ENCODE measurements at regions not wholly inside any gene's neighbourhood (a gene's known extent, or its start where the extent isn't known, plus 50 kb on each side); places are given as distances from the start of the nearest gene placed in this dataset.

GRCh38 chr11:27213232-27213660 is 149.8 kb downstream of the CCDC34 start:
- no peak for DNase-seq

DNA sequence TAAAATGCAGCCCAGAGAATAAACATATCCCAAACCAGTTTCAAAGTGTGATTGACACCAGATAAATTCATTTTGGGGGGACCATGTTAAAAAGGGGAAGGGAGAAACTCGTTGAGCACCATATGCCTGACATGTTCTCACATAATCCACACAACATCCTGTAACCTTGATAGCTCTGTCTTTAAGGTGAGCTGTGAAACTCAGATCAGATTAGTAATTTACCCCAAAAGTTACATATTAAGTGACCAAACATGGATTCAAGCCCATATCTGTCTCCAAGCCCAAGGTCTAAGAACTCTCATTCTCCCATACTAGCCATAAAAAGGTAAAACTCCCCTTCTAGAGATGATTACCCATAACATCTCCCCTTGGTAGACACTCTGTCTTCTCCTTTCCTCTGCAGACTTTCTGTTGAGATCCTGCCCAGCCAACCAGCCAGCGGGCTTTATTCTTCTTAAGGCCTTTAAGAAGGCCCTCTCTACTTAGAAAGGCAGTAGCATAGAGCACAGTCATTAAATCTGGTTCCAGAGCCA is 150.7 kb downstream of the CCDC34 start:
- no peak for DNase-seq

DNA sequence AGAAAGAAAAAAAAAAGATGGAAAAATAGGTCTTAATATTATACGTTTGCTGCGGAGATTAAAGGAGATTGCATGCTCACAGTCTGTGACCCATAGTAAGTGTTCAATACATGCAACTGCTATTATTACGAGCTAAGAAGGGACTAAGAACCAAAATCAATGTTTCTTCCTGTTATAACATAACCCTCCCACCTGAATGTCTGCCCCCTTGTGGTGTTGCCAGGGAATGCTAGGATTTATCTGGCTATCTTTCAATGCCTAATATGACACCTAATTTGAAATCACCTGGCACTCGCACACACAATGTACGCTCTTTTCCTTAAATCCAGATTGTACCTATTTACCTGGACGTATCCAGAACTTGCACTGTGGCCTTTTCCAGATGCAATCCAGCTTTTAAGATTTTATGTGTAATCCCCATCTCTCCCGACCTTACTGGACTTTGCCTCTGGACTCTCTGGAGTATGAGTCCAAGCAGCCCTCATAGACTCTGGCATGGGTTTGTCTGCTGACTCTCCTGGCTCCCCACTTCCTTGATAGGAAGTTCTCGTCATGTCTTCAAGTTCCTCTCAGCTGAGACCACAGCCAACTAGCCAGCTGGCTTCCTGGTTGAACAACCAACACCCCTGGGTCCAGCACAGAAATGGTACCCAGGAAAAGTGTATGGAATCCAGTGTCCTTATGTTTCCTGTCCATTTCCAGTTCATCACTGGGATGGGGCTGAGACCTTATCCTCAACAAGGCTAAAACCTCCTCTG is 151.5 kb downstream of the CCDC34 start:
- no peak for DNase-seq

DNA sequence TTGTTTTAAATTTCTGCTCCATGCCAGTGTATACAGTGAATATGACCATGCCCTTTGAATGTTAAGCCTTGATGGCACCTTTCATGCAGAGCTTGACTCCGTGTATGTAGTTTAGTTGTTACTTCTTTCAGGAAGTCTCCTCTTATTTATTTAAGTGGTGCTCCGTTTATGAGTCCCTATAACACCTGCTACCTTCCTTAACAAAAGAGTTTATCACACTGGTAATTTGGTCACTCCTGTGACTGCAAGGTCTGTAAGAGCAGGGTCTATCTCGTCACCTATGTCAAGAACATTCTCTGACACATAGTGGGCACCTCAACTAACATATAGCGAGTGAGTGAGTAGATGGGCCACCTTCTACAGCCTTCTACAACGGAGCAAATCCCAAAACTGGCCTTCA is 152.5 kb downstream of the CCDC34 start:
- DNase-seq = peak; percentile 42

- peak; percentile 92 for DNase-seq
Measured at GRCh38 chr11:27209562-27210005, 153.4 kb downstream of the CCDC34 start.

DNA sequence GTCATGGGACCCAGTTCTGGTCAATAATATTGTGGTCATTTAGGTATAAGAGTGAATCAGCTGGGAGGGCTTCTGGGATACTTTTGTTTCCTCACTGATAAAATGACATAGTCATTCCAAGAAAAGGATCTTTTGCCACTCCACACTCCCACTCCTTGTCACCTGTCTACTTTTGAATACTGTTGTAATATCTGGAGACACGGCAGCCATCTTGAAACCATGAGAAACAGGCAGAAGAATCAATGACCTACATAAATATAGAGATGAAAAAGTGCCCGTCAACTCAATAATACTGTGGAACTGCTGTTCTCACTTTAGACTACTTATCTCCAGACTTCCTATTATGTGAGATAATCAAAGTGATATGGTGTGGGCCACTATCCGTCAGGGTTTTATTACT is 154.2 kb downstream of the CCDC34 start:
- DNase-seq = no peak

DNA sequence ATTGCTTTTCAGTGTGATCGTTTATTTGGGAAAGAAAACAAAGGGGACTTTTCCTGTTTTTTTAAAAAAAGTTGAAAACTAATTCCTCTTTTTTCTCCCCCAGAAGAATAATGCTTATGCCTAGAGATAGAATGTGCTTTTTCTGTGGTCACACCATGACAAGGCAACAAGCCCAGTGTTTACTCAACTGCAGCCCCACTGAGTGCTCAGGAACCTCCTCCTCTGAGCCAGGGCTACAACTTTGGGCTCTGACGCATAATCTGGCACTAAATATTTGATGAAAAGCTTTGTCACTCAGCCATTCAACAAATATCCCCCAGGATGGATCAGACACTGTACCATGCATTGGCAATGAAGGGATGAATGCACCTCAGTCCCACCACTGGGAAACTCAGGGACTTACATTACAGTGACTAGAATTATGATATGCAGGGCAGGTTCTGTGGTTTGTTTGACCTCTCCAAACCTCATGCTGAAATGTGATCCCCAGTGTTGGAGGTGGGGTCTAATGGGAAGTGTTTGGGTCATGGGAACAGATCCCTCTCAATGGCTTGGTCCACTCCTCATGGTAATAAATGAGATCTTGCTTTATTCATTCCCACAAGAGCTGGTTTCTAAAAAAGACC is 155.9 kb downstream of the CCDC34 start:
- DNase-seq = no peak

- DNase-seq = no peak
Measured at GRCh38 chr11:27205779-27206570, 157.0 kb downstream of the CCDC34 start.

GRCh38 chr11:27205250-27205649 is 157.8 kb downstream of the CCDC34 start:
- no peak for DNase-seq

DNA sequence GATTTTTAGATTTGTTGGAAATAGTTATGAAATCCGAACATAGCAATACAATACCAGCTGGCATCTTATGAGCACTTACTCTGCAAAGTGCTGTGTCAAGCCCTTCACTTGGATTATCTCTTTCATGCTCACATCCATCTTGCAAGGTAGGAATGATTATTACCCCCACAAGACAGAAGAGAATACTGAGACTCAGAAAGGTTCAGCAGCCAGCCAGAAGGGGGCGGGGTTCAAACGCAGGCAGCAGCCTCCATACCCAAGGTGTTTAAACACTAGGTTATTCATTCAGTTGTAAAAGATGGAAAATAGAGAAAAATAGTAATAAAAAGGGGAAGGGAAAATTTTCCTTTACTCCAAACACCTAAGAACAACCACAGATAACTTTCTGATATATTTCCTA is 158.5 kb downstream of the CCDC34 start:
- DNase-seq = no peak

DNA sequence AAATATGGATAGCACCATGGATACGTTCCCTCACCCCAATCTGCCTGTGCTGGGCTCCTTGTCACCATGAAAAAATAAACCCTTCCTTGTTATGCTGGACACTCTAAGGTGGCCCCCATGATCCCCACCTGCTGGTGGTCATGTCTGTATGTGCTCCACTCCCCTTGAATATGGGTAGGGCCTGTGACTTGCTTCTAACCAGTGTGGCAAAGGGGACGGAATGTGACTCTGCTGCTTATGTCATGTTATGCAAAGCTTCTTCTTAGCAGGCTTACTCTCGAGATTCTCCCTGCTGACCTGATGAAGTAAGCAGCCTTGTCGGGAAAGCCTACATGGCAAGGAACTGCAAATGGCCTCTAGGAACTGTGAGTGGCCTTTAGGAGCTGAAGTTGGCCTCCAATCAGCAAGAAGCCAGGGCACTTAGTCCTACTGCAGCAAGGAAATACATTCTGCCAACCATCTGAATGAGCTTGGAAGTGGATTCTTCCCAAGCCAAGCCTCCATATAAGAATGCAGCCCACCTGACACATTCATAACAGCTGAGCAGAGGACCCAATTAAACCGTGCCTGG is 159.9 kb downstream of the CCDC34 start:
- DNase-seq = no peak

DNA sequence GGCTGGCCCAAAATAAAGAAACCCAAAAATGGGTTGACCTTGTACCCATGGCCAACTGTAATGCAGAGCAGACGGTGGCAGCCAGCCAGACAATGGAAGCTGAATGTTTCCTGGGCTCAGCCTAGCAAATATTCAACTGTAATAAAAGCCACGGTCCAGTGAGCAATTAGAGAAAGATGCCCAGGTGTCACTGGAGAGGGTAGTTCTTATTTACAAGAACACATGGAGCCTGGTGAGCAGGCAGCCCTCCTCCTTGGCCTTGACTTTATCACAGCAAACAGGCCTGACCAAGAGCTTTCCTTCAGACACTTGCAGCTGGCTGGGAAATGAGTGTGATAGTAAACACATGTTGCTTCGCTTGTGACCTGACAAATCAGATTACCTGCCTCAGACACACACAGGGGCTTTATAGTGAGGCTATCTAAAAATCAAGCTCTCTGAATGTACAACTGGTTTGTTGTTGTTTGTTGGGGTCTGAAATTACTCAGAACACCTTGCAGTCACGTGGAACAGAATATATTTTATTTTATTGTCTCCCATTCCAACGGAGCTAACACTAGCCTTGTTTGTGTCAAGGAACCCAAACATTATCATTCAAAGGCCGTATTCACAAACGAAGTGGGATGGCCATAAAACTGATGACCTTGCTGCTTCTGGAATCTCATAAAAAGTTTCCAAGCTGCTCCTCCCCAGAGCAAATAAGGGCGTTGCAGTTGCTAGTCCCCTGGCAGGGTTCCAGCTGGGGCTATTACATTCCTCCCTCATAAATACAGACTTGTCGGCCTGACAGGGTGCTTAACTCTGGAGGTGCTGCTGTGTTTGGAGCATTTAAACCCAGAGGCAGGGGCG is 161.1 kb downstream of the BBOX1 start:
- DNase-seq = peak; percentile 66

DNA sequence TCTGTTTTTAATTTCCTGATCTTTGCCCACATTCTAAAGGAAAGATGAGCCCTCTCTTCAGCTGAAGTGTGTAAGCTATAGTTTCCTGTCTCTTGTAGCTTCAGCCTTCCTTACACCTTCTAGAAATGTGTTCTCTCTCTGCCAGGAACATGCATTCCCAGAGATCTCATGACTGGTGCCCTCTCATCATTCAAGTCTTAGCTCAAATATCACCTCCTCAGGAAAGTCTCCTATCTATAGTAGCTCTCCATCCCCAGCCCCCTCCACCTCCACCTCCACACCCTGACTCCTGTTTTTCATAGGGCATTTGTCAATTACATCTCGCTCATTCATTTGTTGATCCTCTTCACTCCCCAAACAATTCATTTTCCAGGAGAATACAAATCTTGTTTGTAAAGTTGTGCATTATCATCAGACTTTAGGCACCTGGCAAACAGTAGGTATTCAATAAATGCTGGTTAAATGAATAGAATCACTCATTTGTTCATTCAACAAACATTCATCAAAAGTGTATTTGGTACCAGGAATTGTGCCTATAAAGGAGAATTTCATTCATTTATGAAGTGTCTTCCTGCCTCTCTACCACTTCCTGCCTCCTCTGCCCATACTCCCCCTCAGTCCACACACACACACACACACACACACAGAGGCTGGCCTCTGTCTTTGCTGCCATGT is 160.3 kb downstream of the BBOX1 start:
- DNase-seq = no peak

GRCh38 chr11:27196203-27196897 is 155.7 kb downstream of the BBOX1 start:
- no peak for DNase-seq

GRCh38 chr11:27195837-27196202 is 155.2 kb downstream of the BBOX1 start:
- no peak for DNase-seq

GRCh38 chr11:27194976-27195375 is 154.4 kb downstream of the BBOX1 start:
- DNase-seq = no peak

GRCh38 chr11:27193434-27194225 is 153.0 kb downstream of the BBOX1 start:
- no peak for DNase-seq

DNA sequence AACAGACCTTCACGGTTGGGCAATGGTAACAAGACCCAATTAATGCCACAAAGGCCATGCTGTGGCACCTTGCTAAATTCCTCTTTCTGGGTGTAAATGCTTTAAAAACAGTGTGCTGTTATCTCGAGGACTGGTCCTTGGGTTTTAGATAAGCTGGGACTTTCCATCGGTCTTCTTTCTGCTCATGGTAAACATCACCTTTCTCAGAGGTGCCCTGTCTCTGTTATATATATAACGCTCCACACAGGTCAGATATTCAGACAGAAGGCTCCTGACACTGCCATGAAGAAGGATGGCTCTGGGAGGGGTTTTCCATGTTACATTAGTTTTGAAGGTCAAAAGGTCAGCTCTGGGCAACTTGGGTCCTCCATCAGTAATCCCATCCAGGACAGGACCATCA is 151.6 kb downstream of the BBOX1 start:
- DNase-seq = no peak

- DNase-seq = no peak
Measured at GRCh38 chr11:27191639-27192038, 151.0 kb downstream of the BBOX1 start.

GRCh38 chr11:27188696-27189095 is 148.1 kb downstream of the BBOX1 start:
- DNase-seq = no peak
